ENCODE measurements at regions not wholly inside any gene's neighbourhood (a gene's known extent, or its start where the extent isn't known, plus 50 kb on each side); places are given as distances from the start of the nearest gene placed in this dataset.

DNA sequence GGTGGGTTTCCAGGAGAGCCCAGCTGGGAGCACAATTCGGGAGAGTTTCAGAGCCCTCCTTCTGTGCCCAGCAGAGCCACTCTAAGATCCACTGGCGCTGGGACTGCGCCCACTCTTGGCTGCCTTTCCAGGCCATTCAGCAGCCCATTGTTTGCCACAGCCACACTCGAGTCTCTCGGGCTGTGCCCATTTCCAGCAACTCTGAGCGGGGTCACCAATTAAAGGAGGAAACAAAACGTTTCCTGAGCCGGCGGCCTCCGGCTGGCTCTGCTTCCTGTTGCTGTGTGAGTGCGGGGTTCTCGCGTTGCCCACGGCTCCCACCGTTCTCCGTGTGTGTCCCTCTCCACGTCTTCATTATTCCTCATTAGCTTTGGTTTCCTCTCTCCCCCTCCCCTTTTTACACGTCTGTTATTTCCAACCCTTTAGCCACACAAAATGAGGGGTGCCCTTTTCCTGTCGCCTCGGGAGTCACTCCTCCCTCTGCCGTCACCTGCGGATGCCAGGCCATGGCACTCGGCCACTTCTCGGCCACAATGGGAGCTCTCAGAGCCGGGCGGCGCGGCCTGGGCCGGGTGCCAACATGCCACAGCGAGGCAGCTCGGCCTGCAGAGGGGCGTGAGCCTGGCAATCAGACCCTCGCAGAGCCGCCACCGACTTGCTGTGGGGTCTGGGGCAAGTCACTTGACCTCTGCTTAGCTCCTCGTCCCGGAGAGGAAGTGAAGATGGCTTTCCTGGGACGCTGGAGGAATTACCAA is 94.3 kb upstream of the NKX2-2 start:
- intact Hi-C loops (cut with DNase I): no loop called here
- Histone ChIP-seq H3K27ac (ENCODE audit: low read depth in 1 of 2, low read length in 2 of 2) (no peak overlapping the region), H3K27me3 (ENCODE audit: control insufficient read depth in 1 of 2, insufficient read depth in 2 of 2, low read length in 1 of 2) (no peaks in the 10 kb centered on the region), H3K4me1 (ENCODE audit: control insufficient read depth in 1 of 2, insufficient read depth in 2 of 2, low read length in 2 of 2) (no peaks in the 10 kb centered on the region), H3K4me3 (ENCODE audit: low read length in 2 of 2) (no peak overlapping the region), H3K36me3 (ENCODE audit: control insufficient read depth in 1 of 2, insufficient read depth in 2 of 2, low read length in 1 of 2) (no peaks in the 10 kb centered on the region), H3K9me3 (ENCODE audit: control insufficient read depth, low read length) (peaks cover 3% of the 10 kb centered on the region)
- no peak for DNase-seq
- 64 to 65% methylated on average over 38 of the region's 38 CpGs for WGBS, 2 donors
- ATAC-seq (ENCODE audit: low FRiP score): peak; percentile 40

DNA sequence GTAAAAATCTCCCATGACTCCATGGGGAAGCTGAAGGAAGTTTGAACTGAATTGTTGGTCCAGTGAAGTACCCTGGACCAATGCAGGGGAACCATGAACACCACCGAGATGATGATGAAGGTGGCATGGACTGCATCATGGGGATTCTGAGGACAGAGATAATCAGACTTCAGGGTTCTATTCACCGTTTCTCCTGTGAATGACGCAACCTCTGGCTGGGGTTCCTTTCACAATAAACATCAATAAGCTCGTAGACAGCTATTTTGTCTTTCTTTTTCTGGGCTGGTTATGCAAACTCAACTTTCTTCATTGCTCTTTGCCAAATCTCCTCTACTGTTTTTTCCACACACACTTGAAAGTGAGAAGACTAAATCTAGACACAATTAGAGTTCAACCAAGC is 87.9 kb upstream of the NKX2-2 start:
- peaks cover 5% of the 10 kb centered on the region for H3K9me3 ChIP-seq (ENCODE audit: control insufficient read depth, low read length)
- no peaks in the 10 kb centered on the region for H3K36me3 ChIP-seq (ENCODE audit: control insufficient read depth in 1 of 2, insufficient read depth in 2 of 2, low read length in 1 of 2)
- H3K27me3 ChIP-seq (ENCODE audit: control insufficient read depth in 1 of 2, insufficient read depth in 2 of 2, low read length in 1 of 2): no peaks in the 10 kb centered on the region
- H3K27ac ChIP-seq (ENCODE audit: low read depth in 1 of 2, low read length in 2 of 2): no peak overlapping the region
- H3K4me1 ChIP-seq (ENCODE audit: control insufficient read depth in 1 of 2, insufficient read depth in 2 of 2, low read length in 2 of 2): no peaks in the 10 kb centered on the region
- ATAC-seq (ENCODE audit: low FRiP score) (no peak), DNase-seq (no peak)
- H3K4me3 ChIP-seq (ENCODE audit: low read length in 2 of 2): no peak overlapping the region
- WGBS, 2 donors: 69 to 76% methylated on average over 4 of the region's 4 CpGs
- intact Hi-C loops (cut with DNase I): no loop called here

DNA sequence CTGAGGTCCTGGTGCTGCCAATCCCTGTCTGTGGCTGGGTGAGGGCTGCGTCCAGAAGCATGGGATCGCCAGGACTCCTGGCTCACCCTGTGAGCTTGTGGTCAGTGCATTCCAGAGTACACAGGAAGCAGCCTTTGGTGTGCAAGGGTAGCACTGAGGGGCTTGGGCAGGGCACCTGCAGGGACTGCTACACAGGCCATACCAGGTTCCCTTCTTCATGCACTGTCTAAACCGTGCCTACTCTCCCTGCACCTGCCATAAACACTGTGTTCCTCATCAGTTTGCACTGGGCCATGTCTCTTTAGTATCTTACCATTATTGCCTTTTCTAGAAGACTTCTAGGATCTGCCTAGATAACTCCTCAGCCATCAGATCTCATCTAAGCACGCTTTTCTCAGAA is 72.8 kb upstream of the NKX2-2 start:
- intact Hi-C loops (cut with DNase I): loop anchor here in 1 of 2 donors (10.0 kb wide), 1 partner anchor 532 kb away; no protein-coding TSS in a partner anchor
- Histone ChIP-seq H3K9me3 (ENCODE audit: control insufficient read depth, low read length) (no peaks in the 10 kb centered on the region), H3K4me1 (ENCODE audit: control insufficient read depth in 1 of 2, insufficient read depth in 2 of 2, low read length in 2 of 2) (no peaks in the 10 kb centered on the region), H3K27me3 (ENCODE audit: control insufficient read depth in 1 of 2, insufficient read depth in 2 of 2, low read length in 1 of 2) (no peaks in the 10 kb centered on the region), H3K4me3 (ENCODE audit: low read length in 2 of 2) (no peak overlapping the region), H3K27ac (ENCODE audit: low read depth in 1 of 2, low read length in 2 of 2) (no peak overlapping the region), H3K36me3 (ENCODE audit: control insufficient read depth in 1 of 2, insufficient read depth in 2 of 2, low read length in 1 of 2) (no peaks in the 10 kb centered on the region)
- DNase-seq: no peak
- WGBS, 2 donors: 75 to 78% methylated on average over 4 of the region's 4 CpGs
- ATAC-seq (ENCODE audit: low FRiP score): no peak

DNA sequence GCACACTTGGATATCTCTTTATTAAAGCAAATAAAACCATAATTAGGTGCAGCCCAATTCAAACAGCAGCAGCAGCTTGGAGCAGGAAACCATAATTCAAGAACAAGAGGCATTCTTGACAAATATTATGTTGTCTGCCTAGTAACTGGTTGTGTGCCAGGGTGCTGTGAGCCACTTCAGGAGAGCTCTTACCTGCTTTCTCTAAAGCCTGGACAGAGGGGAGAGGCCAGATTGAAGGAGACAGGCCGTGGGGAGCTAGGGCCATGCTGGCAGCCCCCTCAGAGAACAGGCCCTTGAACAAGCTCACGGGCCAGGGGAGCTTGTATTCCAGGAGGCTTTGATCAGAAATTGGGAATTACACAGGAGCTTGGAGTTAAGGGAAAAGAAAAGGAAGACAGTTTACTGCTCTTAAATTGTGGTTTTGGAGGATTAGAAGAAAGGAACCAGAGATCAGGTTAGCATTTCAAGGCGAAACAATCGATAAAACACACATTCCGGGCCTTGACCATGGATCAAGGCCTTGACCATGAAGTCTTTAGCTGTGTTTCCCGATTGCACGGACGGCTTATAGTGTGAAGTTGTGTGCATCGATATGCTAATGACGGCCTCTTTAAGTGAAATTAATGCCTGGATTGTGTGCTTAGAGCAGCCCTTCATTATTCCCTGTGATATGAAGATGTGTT is 69.8 kb upstream of the NKX2-2 start:
- intact Hi-C loops (cut with DNase I): loop anchor here in 1 of 2 donors (10.0 kb wide), 1 partner anchor 529 kb away; no protein-coding TSS in a partner anchor
- Histone ChIP-seq H3K27ac (ENCODE audit: low read depth in 1 of 2, low read length in 2 of 2) (no peak overlapping the region), H3K36me3 (ENCODE audit: control insufficient read depth in 1 of 2, insufficient read depth in 2 of 2, low read length in 1 of 2) (no peaks in the 10 kb centered on the region), H3K9me3 (ENCODE audit: control insufficient read depth, low read length) (no peaks in the 10 kb centered on the region), H3K4me1 (ENCODE audit: control insufficient read depth in 1 of 2, insufficient read depth in 2 of 2, low read length in 2 of 2) (no peaks in the 10 kb centered on the region), H3K27me3 (ENCODE audit: control insufficient read depth in 1 of 2, insufficient read depth in 2 of 2, low read length in 1 of 2) (no peaks in the 10 kb centered on the region), H3K4me3 (ENCODE audit: low read length in 2 of 2) (no peak overlapping the region)
- no peak for ATAC-seq (ENCODE audit: low FRiP score)
- WGBS, 2 donors: 87% methylated on average over 10 of the region's 10 CpGs
- no peak for DNase-seq

DNA sequence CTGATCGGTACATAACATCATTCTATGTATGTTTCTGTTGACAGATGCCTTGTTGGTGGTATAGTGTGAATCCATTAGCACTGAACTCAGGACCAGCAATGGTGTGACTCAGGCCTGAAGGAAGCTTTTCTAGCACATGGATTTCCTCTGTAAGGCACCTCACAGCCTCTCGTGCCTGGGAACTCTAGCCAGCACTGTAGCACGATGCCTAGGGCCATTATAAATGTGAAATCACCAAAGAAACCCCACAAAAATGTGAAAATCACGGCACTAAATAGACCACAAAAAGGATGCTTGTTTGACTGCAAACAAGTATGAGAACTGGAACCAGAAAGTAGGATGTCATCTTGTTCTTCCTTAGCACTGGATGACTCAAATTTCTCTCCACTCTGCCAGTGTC is 63.7 kb upstream of the NKX2-2 start:
- Histone ChIP-seq H3K27ac (ENCODE audit: low read depth in 1 of 2, low read length in 2 of 2) (no peak overlapping the region), H3K36me3 (ENCODE audit: control insufficient read depth in 1 of 2, insufficient read depth in 2 of 2, low read length in 1 of 2) (no peaks in the 10 kb centered on the region), H3K4me3 (ENCODE audit: low read length in 2 of 2) (no peak overlapping the region), H3K27me3 (ENCODE audit: control insufficient read depth in 1 of 2, insufficient read depth in 2 of 2, low read length in 1 of 2) (no peaks in the 10 kb centered on the region), H3K4me1 (ENCODE audit: control insufficient read depth in 1 of 2, insufficient read depth in 2 of 2, low read length in 2 of 2) (no peaks in the 10 kb centered on the region), H3K9me3 (ENCODE audit: control insufficient read depth, low read length) (no peaks in the 10 kb centered on the region)
- DNase-seq: no peak
- intact Hi-C loops (cut with DNase I): no loop called here
- WGBS, 2 donors: 50 to 56% methylated on average over 4 of the region's 4 CpGs
- ATAC-seq (ENCODE audit: low FRiP score): no peak

DNA sequence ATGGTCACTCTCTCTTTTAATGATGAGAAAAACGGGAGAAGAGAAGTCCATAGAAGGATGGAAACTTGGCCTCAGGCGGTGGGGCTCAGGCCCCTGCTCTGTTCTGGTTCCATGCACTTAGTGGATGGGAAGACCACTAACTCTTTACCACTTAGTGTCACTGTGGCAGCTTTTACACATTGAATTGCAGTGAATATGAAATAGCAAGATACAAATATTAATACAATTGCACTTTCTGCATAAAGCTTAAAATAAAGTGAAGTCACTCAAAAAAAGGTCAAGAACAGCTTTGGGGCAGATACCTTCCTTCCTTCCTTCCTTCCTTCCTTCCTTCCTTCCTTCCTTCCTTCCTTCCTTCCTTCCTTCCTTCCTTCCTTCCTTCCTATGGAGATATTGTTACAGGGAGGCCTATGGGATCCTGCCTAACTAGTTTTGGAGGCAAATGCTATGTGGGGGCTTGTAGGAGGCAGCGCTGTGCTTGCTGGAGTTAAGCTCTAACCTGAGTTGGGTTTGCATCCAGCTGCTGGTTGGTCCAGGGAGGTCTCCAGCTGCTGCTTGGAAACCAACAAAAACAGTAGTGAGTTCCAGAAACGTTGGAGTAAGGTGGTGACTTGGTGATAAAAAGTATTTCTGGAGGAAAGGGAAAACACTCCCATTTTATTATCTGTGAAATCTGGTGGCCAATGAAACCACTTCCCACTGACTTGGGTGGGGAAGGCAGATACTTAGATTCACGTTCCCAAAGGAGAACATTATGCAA is 62.3 kb upstream of the NKX2-2 start:
- no peak for ATAC-seq (ENCODE audit: low FRiP score)
- H3K4me3 ChIP-seq (ENCODE audit: low read length in 2 of 2): no peak overlapping the region
- WGBS, 2 donors: 50 to 53% methylated on average over 5 of the region's 5 CpGs
- H3K9me3 ChIP-seq (ENCODE audit: control insufficient read depth, low read length): no peaks in the 10 kb centered on the region
- no peaks in the 10 kb centered on the region for H3K4me1 ChIP-seq (ENCODE audit: control insufficient read depth in 1 of 2, insufficient read depth in 2 of 2, low read length in 2 of 2)
- no peaks in the 10 kb centered on the region for H3K27me3 ChIP-seq (ENCODE audit: control insufficient read depth in 1 of 2, insufficient read depth in 2 of 2, low read length in 1 of 2)
- DNase-seq: no peak
- no peak overlapping the region for H3K27ac ChIP-seq (ENCODE audit: low read depth in 1 of 2, low read length in 2 of 2)
- intact Hi-C loops (cut with DNase I): no loop called here
- H3K36me3 ChIP-seq (ENCODE audit: control insufficient read depth in 1 of 2, insufficient read depth in 2 of 2, low read length in 1 of 2): no peaks in the 10 kb centered on the region

DNA sequence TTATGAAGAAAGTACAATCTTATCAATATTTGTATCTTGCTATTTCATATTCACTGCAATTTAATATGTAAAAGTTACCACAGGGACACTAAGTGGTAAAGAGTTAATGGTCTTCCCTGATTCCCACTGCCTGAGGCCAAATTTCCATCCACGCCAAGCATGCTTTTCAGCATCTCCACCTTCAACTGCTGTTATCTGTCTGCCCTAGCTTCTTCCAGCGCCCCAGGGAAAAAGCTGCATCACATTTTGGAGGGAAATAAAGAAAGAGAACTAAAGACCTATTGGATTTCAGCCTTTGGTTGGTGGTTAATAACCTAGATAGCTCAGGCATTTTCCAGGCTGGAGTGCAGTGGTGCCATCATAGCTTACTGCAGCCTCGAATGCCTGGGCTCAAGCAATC is 61.3 kb upstream of the NKX2-2 start:
- ATAC-seq (ENCODE audit: low FRiP score) (no peak), DNase-seq (no peak)
- 67 to 71% methylated on average over 3 of the region's 3 CpGs for WGBS, 2 donors
- Histone ChIP-seq H3K27ac (ENCODE audit: low read depth in 1 of 2, low read length in 2 of 2) (no peak overlapping the region), H3K27me3 (ENCODE audit: control insufficient read depth in 1 of 2, insufficient read depth in 2 of 2, low read length in 1 of 2) (peaks cover 0 to 1% of the 10 kb centered on the region in 2 donors), H3K36me3 (ENCODE audit: control insufficient read depth in 1 of 2, insufficient read depth in 2 of 2, low read length in 1 of 2) (no peaks in the 10 kb centered on the region), H3K4me3 (ENCODE audit: low read length in 2 of 2) (no peak overlapping the region), H3K4me1 (ENCODE audit: control insufficient read depth in 1 of 2, insufficient read depth in 2 of 2, low read length in 2 of 2) (no peaks in the 10 kb centered on the region), H3K9me3 (ENCODE audit: control insufficient read depth, low read length) (no peaks in the 10 kb centered on the region)
- intact Hi-C loops (cut with DNase I): no loop called here

DNA sequence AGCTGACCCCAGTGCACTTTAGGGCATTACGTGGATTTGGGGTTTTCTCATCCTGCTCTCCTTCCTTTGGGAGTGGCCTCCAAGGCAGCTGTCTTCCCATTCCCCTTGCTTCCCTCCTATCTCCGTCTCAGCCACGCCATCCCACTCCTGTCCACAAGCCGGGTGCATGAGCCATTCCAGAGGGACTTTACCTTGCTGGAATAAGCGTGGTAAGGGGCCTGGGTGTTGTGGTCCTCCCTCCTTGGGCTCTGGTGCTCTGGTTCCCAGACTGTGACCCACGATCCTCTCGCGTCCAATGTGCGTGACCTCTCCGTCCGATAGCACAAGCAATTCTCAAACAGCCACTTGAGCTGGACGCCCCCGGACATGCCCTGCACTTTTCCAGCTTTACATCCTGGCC is 60.6 kb upstream of the NKX2-2 start:
- no peak overlapping the region for H3K27ac ChIP-seq (ENCODE audit: low read depth in 1 of 2, low read length in 2 of 2)
- WGBS, 2 donors: 77 to 80% methylated on average over 13 of the region's 13 CpGs
- no peaks in the 10 kb centered on the region for H3K36me3 ChIP-seq (ENCODE audit: control insufficient read depth in 1 of 2, insufficient read depth in 2 of 2, low read length in 1 of 2)
- H3K27me3 ChIP-seq (ENCODE audit: control insufficient read depth in 1 of 2, insufficient read depth in 2 of 2, low read length in 1 of 2): peaks cover 0 to 1% of the 10 kb centered on the region in 2 donors
- no peak for DNase-seq
- no peaks in the 10 kb centered on the region for H3K9me3 ChIP-seq (ENCODE audit: control insufficient read depth, low read length)
- no peak overlapping the region for H3K4me3 ChIP-seq (ENCODE audit: low read length in 2 of 2)
- no peaks in the 10 kb centered on the region for H3K4me1 ChIP-seq (ENCODE audit: control insufficient read depth in 1 of 2, insufficient read depth in 2 of 2, low read length in 2 of 2)
- ATAC-seq (ENCODE audit: low FRiP score): no peak
- intact Hi-C loops (cut with DNase I): loop anchor here (5.0 kb wide), 1 partner anchor 337 kb away; no protein-coding TSS in a partner anchor
